ENCODE measurements at regions not wholly inside any gene's neighbourhood (a gene's known extent, or its start where the extent isn't known, plus 50 kb on each side); places are given as distances from the start of the nearest gene placed in this dataset.

GRCh38 chr18:61694236-61694635 is 198.6 kb downstream of the RNF152 start:
- H3K27me3 ChIP-seq (ENCODE audit: control insufficient read depth in 4 of 4, insufficient read depth in 4 of 4, low read length in 3 of 4) = no peaks in the 10 kb centered on the region
- H3K4me3 ChIP-seq (ENCODE audit: low read depth in 1 of 3, low read length in 3 of 3) = no peak overlapping the region
- peaks cover 0 to 15% (median 9%) of the 10 kb centered on the region in 4 donors for H3K4me1 ChIP-seq (ENCODE audit: control insufficient read depth in 4 of 4, insufficient read depth in 4 of 4, low read length in 3 of 4)
- H3K36me3 ChIP-seq (ENCODE audit: control insufficient read depth in 4 of 4, insufficient read depth in 3 of 4, low read depth in 1 of 4, low read length in 3 of 4) = no peaks in the 10 kb centered on the region
- no peak overlapping the region for H3K27ac ChIP-seq (ENCODE audit: low read depth in 1 of 2, low read length in 2 of 2)
- WGBS = 90% methylated on average over 3 of the region's 3 CpGs
- H3K9me3 ChIP-seq (ENCODE audit: control insufficient read depth in 4 of 4, low read length in 3 of 4) = no peaks in the 10 kb centered on the region
- no peak for DNase-seq (ENCODE audit: low spot score)
- H3K9ac ChIP-seq (ENCODE audit: low read depth in 1 of 2, low read length in 2 of 2) = no peak overlapping the region
- TF ChIP-seq, protein P1, sequence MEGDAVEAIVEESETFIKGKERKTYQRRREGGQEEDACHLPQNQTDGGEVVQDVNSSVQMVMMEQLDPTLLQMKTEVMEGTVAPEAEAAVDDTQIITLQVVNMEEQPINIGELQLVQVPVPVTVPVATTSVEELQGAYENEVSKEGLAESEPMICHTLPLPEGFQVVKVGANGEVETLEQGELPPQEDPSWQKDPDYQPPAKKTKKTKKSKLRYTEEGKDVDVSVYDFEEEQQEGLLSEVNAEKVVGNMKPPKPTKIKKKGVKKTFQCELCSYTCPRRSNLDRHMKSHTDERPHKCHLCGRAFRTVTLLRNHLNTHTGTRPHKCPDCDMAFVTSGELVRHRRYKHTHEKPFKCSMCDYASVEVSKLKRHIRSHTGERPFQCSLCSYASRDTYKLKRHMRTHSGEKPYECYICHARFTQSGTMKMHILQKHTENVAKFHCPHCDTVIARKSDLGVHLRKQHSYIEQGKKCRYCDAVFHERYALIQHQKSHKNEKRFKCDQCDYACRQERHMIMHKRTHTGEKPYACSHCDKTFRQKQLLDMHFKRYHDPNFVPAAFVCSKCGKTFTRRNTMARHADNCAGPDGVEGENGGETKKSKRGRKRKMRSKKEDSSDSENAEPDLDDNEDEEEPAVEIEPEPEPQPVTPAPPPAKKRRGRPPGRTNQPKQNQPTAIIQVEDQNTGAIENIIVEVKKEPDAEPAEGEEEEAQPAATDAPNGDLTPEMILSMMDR (IDR thresholded peaks at IDR 0.05; ENCODE audit: low read depth, low read length, missing input control) = no peak
- TF ChIP-seq ATF3 (IDR thresholded peaks at IDR 0.05) (no peak), FOXA1 (IDR thresholded peaks at IDR 0.05) (no peak), SP1 (IDR thresholded peaks at IDR 0.05) (no peak)

DNA sequence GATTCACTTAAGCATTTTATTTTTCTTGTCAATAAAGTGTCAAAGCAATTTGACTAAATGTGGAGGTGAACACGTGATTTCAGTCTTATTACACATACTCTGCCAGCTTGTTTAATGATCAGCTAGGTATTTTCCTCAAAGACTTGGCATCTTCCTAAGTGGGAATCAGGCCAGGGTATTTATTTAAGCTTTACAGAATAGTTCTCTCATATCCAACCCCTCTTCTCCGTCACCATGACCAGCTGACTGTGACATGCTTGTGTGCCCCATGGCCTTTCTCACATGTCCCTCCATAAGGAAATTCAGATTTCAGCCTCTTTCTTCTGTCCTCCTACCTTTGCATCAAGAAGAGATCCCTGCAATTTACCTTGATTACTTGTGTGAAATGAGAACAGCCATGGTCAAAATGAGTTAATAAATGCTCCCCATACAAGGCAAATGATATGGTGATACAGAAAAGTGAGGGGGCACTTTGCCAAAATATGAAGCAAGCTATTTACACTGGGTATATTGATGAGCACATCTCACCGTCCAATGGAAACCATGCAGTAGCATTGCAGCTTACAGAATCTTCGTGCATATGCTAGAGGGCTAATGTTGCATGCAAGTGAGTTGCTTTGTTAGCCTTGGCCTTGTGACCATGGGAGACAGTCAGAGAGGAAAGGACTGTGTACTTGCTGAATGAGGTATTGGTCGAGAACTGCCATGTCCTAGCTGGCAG is 202.2 kb downstream of the RNF152 start:
- TF ChIP-seq GABPA (IDR thresholded peaks at IDR 0.05 in 1 of 2, conservative IDR thresholded peaks at IDR 0.05 in 1 of 2) (peak in 1 of 2 donors; percentile 24), RAD21 (IDR thresholded peaks at IDR 0.05) (peak; percentile 31 to 58), HNF4A (conservative IDR thresholded peaks at IDR 0.05) (peak; percentile 5 to 40), RXRA (IDR thresholded peaks at IDR 0.05) (peak; percentile 52 to 67), YY1 (IDR thresholded peaks at IDR 0.05) (peak; percentile 76), JUND (IDR thresholded peaks at IDR 0.05) (peak in 1 of 2 donors; percentile 50), TAF1 (conservative IDR thresholded peaks at IDR 0.05) (no peak), NR2F2 (IDR thresholded peaks at IDR 0.05) (no peak), EGR1 (IDR thresholded peaks at IDR 0.05; ENCODE audit: low read depth in 2 of 2) (no peak), REST (IDR thresholded peaks at IDR 0.05) (peak; percentile 13), ATF3 (IDR thresholded peaks at IDR 0.05) (peak; percentile 83), FOXA1 (IDR thresholded peaks at IDR 0.05) (peak; percentile 78), FOXA2 (IDR thresholded peaks at IDR 0.05) (peak; percentile 96), SP1 (IDR thresholded peaks at IDR 0.05) (peak; percentile 73), HNF4G (IDR thresholded peaks at IDR 0.05) (peak; percentile 27)
- TF ChIP-seq, protein P1 (IDR thresholded peaks at IDR 0.05; ENCODE audit: low read depth, low read length, missing input control) = no peak
- TF ChIP-seq, protein P2, sequence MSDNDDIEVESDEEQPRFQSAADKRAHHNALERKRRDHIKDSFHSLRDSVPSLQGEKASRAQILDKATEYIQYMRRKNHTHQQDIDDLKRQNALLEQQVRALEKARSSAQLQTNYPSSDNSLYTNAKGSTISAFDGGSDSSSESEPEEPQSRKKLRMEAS (IDR thresholded peaks at IDR 0.05) = peak; percentile 57
- TF ChIP-seq, protein P3, sequence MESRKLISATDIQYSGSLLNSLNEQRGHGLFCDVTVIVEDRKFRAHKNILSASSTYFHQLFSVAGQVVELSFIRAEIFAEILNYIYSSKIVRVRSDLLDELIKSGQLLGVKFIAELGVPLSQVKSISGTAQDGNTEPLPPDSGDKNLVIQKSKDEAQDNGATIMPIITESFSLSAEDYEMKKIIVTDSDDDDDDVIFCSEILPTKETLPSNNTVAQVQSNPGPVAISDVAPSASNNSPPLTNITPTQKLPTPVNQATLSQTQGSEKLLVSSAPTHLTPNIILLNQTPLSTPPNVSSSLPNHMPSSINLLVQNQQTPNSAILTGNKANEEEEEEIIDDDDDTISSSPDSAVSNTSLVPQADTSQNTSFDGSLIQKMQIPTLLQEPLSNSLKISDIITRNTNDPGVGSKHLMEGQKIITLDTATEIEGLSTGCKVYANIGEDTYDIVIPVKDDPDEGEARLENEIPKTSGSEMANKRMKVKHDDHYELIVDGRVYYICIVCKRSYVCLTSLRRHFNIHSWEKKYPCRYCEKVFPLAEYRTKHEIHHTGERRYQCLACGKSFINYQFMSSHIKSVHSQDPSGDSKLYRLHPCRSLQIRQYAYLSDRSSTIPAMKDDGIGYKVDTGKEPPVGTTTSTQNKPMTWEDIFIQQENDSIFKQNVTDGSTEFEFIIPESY (IDR thresholded peaks at IDR 0.05) = peak; percentile 42
- Histone ChIP-seq H3K27me3 (ENCODE audit: control insufficient read depth in 4 of 4, insufficient read depth in 4 of 4, low read length in 3 of 4) (no peaks in the 10 kb centered on the region), H3K27ac (ENCODE audit: low read depth in 1 of 2, low read length in 2 of 2) (peak overlapping the region; percentile 67 to 71), H3K4me3 (ENCODE audit: low read depth in 1 of 3, low read length in 3 of 3) (no peak overlapping the region), H3K4me1 (ENCODE audit: control insufficient read depth in 4 of 4, insufficient read depth in 4 of 4, low read length in 3 of 4) (peaks cover 0 to 15% (median 9%) of the 10 kb centered on the region in 4 donors), H3K36me3 (ENCODE audit: control insufficient read depth in 4 of 4, insufficient read depth in 3 of 4, low read depth in 1 of 4, low read length in 3 of 4) (no peaks in the 10 kb centered on the region), H3K9ac (ENCODE audit: low read depth in 1 of 2, low read length in 2 of 2) (no peak overlapping the region), H3K9me3 (ENCODE audit: control insufficient read depth in 4 of 4, low read length in 3 of 4) (no peaks in the 10 kb centered on the region)
- no peak for DNase-seq (ENCODE audit: low spot score)
- WGBS = 28% methylated on average over 5 of the region's 5 CpGs

Data from liver (tissue), 8 donors.